ENCODE measurements at regions not wholly inside any gene's neighbourhood (a gene's known extent, or its start where the extent isn't known, plus 50 kb on each side); places are given as distances from the start of the nearest gene placed in this dataset.
"Not testable (repeated sequence)": the region's sequence is repeated elsewhere in the genome, so short reads cannot be mapped to it uniquely, and the experiment has no call there.

DNA sequence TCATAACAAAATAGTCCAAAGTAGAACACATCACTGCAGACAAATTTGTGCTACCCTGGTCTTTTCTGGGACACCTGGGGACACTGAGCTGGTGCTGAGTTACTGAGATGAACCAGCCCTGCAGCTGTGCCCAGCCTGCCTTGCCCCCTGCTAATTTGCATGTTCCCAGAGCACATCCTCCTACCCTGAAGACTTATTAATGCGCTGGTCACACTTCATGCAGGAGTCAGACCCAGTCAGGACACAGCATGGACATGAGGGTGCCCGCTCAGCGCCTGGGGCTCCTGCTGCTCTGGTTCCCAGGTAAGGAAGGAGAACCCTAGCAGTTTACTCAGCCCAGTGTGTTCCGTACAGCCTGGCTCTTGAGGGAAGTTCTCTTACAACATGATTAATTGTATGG, 1518.3 kb downstream of the RPIA start:
- no TSS peak for BruUV-seq (replicated peaks)
- POLR2A ChIA-PET, result no interaction called here
- in situ Hi-C loops (cut with HindIII; ENCODE audit: low pct_unique_long_range_greater_than_20kb, low sequenced_read_pairs) (no loop called here), intact Hi-C loops (cut with micrococcal nuclease; ENCODE audit: unreplicated experiment) (no loop called here)
- H3K36me3 ChIP-seq (ENCODE audit: control insufficient read depth, insufficient read depth, low read length), result no peaks in the 10 kb centered on the region
- DNase-seq (ENCODE audit: low read depth, low spot score) (no peak), ATAC-seq (no peak)
- CTCF ChIA-PET, result no interaction called here
- H3K27ac ChIP-seq (ENCODE audit: low read length), result no peak overlapping the region
- H3K4me3 ChIP-seq (ENCODE audit: low read depth in 2 of 2, low read length in 2 of 2), result no peak overlapping the region
- TF ChIP-seq TCF7L2 (IDR thresholded peaks at IDR 0.05; ENCODE audit: low read depth, low read length) (no peak), POLR2AphosphoS5 (IDR thresholded peaks at IDR 0.05; ENCODE audit: low read depth, low read length) (no peak), SIN3A (IDR thresholded peaks at IDR 0.05; ENCODE audit: borderline replicate concordance, insufficient read depth, low read depth, low read length) (no peak)
- TF ChIP-seq, protein P1, sequence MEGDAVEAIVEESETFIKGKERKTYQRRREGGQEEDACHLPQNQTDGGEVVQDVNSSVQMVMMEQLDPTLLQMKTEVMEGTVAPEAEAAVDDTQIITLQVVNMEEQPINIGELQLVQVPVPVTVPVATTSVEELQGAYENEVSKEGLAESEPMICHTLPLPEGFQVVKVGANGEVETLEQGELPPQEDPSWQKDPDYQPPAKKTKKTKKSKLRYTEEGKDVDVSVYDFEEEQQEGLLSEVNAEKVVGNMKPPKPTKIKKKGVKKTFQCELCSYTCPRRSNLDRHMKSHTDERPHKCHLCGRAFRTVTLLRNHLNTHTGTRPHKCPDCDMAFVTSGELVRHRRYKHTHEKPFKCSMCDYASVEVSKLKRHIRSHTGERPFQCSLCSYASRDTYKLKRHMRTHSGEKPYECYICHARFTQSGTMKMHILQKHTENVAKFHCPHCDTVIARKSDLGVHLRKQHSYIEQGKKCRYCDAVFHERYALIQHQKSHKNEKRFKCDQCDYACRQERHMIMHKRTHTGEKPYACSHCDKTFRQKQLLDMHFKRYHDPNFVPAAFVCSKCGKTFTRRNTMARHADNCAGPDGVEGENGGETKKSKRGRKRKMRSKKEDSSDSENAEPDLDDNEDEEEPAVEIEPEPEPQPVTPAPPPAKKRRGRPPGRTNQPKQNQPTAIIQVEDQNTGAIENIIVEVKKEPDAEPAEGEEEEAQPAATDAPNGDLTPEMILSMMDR (IDR thresholded peaks at IDR 0.05), result no peak
- TF ChIP-seq, protein P2, sequence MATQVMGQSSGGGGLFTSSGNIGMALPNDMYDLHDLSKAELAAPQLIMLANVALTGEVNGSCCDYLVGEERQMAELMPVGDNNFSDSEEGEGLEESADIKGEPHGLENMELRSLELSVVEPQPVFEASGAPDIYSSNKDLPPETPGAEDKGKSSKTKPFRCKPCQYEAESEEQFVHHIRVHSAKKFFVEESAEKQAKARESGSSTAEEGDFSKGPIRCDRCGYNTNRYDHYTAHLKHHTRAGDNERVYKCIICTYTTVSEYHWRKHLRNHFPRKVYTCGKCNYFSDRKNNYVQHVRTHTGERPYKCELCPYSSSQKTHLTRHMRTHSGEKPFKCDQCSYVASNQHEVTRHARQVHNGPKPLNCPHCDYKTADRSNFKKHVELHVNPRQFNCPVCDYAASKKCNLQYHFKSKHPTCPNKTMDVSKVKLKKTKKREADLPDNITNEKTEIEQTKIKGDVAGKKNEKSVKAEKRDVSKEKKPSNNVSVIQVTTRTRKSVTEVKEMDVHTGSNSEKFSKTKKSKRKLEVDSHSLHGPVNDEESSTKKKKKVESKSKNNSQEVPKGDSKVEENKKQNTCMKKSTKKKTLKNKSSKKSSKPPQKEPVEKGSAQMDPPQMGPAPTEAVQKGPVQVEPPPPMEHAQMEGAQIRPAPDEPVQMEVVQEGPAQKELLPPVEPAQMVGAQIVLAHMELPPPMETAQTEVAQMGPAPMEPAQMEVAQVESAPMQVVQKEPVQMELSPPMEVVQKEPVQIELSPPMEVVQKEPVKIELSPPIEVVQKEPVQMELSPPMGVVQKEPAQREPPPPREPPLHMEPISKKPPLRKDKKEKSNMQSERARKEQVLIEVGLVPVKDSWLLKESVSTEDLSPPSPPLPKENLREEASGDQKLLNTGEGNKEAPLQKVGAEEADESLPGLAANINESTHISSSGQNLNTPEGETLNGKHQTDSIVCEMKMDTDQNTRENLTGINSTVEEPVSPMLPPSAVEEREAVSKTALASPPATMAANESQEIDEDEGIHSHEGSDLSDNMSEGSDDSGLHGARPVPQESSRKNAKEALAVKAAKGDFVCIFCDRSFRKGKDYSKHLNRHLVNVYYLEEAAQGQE (IDR thresholded peaks at IDR 0.05; ENCODE audit: insufficient read depth in 1 of 2, low read depth in 2 of 2, low read length in 1 of 2), result no peak
- no peaks in the 10 kb centered on the region for H3K4me1 ChIP-seq (ENCODE audit: control insufficient read depth, insufficient read depth, low read length)
- H3K27me3 ChIP-seq (ENCODE audit: control insufficient read depth, insufficient read depth, low read length), result no peaks in the 10 kb centered on the region
- no peaks in the 10 kb centered on the region for H3K9me3 ChIP-seq (ENCODE audit: control insufficient read depth, insufficient read depth, low read depth, low read length)

DNA sequence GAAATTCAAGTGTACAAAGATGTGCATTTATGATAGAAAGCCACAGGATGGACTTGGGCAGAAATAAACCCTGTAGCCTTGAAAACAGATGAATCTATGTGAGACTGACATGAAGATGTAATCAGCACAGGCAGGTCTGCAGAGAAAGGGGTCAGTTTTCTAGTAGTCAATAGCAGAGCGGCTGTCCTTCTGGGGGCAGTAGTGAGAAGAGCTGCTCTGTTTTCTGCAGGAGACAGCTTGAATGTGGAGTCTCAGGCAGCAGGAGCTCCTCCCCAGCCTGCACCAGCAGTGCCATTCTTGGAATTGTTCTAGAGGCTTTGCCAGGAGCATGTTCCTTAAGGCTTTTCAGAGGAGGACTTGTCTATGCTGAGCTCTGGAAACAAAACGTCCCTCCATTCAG, 1524.4 kb downstream of the RPIA start:
- in situ Hi-C loops (cut with HindIII; ENCODE audit: low pct_unique_long_range_greater_than_20kb, low sequenced_read_pairs); BruUV-seq (replicated peaks): not testable (repeated sequence)
- TF ChIP-seq, protein P1 (IDR thresholded peaks at IDR 0.05), result peak; percentile 24

DNA sequence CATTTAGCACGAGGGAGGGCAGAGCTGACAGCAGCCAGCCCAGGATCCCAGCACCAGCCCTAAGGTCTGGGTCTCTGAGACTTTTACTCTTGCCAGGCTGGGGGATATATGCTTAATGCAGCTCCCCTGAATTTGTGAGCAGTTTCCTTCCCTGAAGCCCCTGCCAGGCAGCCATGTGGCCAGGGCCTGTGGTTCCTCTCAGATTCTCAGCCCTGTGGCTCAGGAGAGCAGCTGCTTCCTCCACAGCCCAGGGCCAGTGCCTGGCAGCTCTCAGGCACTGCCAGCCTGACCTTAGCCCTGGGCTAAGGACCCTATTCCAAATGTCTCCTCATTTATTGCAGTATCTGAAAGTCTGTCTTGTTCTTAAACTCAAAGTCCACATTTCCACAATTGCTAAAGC, 1525.3 kb downstream of the RPIA start:
- H3K27ac ChIP-seq (ENCODE audit: low read length); H3K36me3 ChIP-seq (ENCODE audit: control insufficient read depth, insufficient read depth, low read length); CTCF ChIA-PET; DNase-seq (ENCODE audit: low read depth, low spot score); POLR2A ChIA-PET; ATAC-seq; BruUV-seq (replicated peaks); intact Hi-C loops (cut with micrococcal nuclease; ENCODE audit: unreplicated experiment); in situ Hi-C loops (cut with HindIII; ENCODE audit: low pct_unique_long_range_greater_than_20kb, low sequenced_read_pairs); H3K9me3 ChIP-seq (ENCODE audit: control insufficient read depth, insufficient read depth, low read depth, low read length); H3K4me1 ChIP-seq (ENCODE audit: control insufficient read depth, insufficient read depth, low read length); H3K4me3 ChIP-seq (ENCODE audit: low read depth in 2 of 2, low read length in 2 of 2); H3K27me3 ChIP-seq (ENCODE audit: control insufficient read depth, insufficient read depth, low read length): not testable (repeated sequence)

More for the DNA sequence above, 1524.4 kb downstream of the RPIA start:
- POLR2A ChIA-PET; H3K36me3 ChIP-seq (ENCODE audit: control insufficient read depth, insufficient read depth, low read length); intact Hi-C loops (cut with micrococcal nuclease; ENCODE audit: unreplicated experiment); CTCF ChIA-PET; DNase-seq (ENCODE audit: low read depth, low spot score); H3K27ac ChIP-seq (ENCODE audit: low read length); H3K4me3 ChIP-seq (ENCODE audit: low read depth in 2 of 2, low read length in 2 of 2); H3K4me1 ChIP-seq (ENCODE audit: control insufficient read depth, insufficient read depth, low read length); H3K9me3 ChIP-seq (ENCODE audit: control insufficient read depth, insufficient read depth, low read depth, low read length); H3K27me3 ChIP-seq (ENCODE audit: control insufficient read depth, insufficient read depth, low read length); ATAC-seq: not testable (repeated sequence)

DNA sequence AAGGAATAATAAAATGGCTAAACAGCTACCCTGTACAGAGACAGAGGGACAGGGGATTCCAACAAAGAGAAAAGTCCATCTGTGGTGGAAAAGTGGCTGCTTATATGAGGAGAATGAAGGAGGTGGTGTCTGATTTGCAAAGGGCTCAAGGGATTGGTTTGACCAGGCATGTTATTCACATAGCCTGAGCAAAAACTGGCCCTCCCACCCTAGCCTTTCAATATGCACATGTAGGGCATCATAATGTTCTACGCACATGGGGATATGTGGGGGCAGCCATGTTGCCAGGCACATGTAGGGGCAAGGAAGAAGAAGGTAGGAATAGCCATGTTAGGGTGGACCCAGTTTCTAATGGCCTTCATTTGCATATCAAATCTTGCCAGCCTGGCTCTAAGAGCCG, 1527.1 kb downstream of the RPIA start:
- H3K4me1 ChIP-seq (ENCODE audit: control insufficient read depth, insufficient read depth, low read length); H3K27ac ChIP-seq (ENCODE audit: low read length); POLR2A ChIA-PET; ATAC-seq; CTCF ChIA-PET; BruUV-seq (replicated peaks); H3K36me3 ChIP-seq (ENCODE audit: control insufficient read depth, insufficient read depth, low read length); DNase-seq (ENCODE audit: low read depth, low spot score); H3K27me3 ChIP-seq (ENCODE audit: control insufficient read depth, insufficient read depth, low read length); H3K9me3 ChIP-seq (ENCODE audit: control insufficient read depth, insufficient read depth, low read depth, low read length); intact Hi-C loops (cut with micrococcal nuclease; ENCODE audit: unreplicated experiment); in situ Hi-C loops (cut with HindIII; ENCODE audit: low pct_unique_long_range_greater_than_20kb, low sequenced_read_pairs); H3K4me3 ChIP-seq (ENCODE audit: low read depth in 2 of 2, low read length in 2 of 2): not testable (repeated sequence)

DNA sequence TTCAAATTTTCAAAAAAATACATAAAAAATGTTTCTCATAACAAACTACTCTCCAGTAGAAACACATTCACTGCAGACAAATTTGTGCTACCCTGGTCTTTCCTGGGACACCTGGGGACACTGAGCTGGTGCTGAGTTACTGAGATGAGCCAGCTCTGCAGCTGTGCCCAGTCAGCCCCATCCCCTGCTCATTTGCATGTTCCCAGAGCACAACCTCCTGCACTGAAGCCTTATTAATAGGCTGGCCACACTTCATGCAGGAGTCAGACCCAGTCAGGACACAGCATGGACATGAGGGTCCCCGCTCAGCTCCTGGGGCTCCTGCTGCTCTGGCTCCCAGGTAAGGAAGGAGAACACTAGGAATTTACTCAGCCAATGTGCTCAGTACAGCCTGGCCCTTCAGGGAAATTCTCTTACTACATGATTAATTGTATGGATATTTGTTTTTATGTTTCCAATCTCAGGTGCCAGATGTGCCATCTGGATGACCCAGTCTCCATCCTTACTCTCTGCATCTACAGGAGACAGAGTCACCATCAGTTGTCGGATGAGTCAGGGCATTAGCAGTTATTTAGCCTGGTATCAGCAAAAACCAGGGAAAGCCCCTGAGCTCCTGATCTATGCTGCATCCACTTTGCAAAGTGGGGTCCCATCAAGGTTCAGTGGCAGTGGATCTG, 1529.3 kb downstream of the RPIA start:
- H3K27me3 ChIP-seq (ENCODE audit: control insufficient read depth, insufficient read depth, low read length); in situ Hi-C loops (cut with HindIII; ENCODE audit: low pct_unique_long_range_greater_than_20kb, low sequenced_read_pairs); POLR2A ChIA-PET; H3K36me3 ChIP-seq (ENCODE audit: control insufficient read depth, insufficient read depth, low read length); BruUV-seq (replicated peaks); H3K4me3 ChIP-seq (ENCODE audit: low read depth in 2 of 2, low read length in 2 of 2); CTCF ChIA-PET; DNase-seq (ENCODE audit: low read depth, low spot score); H3K27ac ChIP-seq (ENCODE audit: low read length); H3K9me3 ChIP-seq (ENCODE audit: control insufficient read depth, insufficient read depth, low read depth, low read length); ATAC-seq; H3K4me1 ChIP-seq (ENCODE audit: control insufficient read depth, insufficient read depth, low read length); intact Hi-C loops (cut with micrococcal nuclease; ENCODE audit: unreplicated experiment): not testable (repeated sequence)

Data from Panc1 (cell line).